HEK293T (cell line): ENCODE measurements at regions not wholly inside any gene's neighbourhood (a gene's known extent, or its start where the extent isn't known, plus 50 kb on each side); places are given as distances from the start of the nearest gene placed in this dataset.
A peak's percentile ranks its signal among the peaks of the same experiment; 100 is the strongest.

Experiments used
- CTCF ChIA-PET: fragments of 350-600 bp; formaldehyde crosslinking; extraction: SDS; loops from one replicate; lab custom pipeline; 2021; ENCODE audit warnings: antibody characterized with exemption, inconsistent platforms; lab: Yijun Ruan, JAX
- POLR2A ChIA-PET: fragments of 350-600 bp; formaldehyde crosslinking; extraction: SDS; loops from one replicate; lab custom pipeline; 2020; ENCODE audit warnings: antibody characterized with exemption, inconsistent platforms; lab: Yijun Ruan, JAX
- DNase-seq: peaks from one replicate; pipeline ENCODE4 v3.0.0; 2012; ENCODE audit warnings: mixed read lengths; ENCODE audit errors: extremely low spot score
- ARNT ChIP-seq: fragments of 450-650 bp; IDR thresholded peaks from 2 replicates; pipeline ENCODE4 v1.6.1; 2017; ENCODE audit warnings: mild to moderate bottlenecking
- BHLHE40 ChIP-seq: fragments of 450-650 bp; IDR thresholded peaks from 2 replicates; pipeline ENCODE4 v1.6.1; 2016; ENCODE audit warnings: mild to moderate bottlenecking, moderate library complexity, borderline replicate concordance
- CTBP1 ChIP-seq: fragments of 450-650 bp; IDR thresholded peaks from 2 replicates; pipeline ENCODE4 v1.6.1; 2016; ENCODE audit warnings: borderline replicate concordance
- ELF4 ChIP-seq: fragments of 450-650 bp; IDR thresholded peaks from 2 replicates; pipeline ENCODE4 v1.6.1; 2017; ENCODE audit warnings: antibody characterized with exemption
- FOXA1 ChIP-seq: fragments of 450-650 bp; IDR thresholded peaks from 2 replicates; pipeline ENCODE4 v1.6.1; 2016; ENCODE audit warnings: mild to moderate bottlenecking
- FOXK2 ChIP-seq: fragments of 450-650 bp; IDR thresholded peaks from 2 replicates; pipeline ENCODE4 v1.6.1; 2016; ENCODE audit warnings: mild to moderate bottlenecking
- FOXM1 ChIP-seq: fragments of 450-650 bp; IDR thresholded peaks from 2 replicates; pipeline ENCODE4 v1.6.1; 2017; ENCODE audit warnings: mild to moderate bottlenecking, borderline replicate concordance
- HDGF ChIP-seq: fragments of 450-650 bp; IDR thresholded peaks from 2 replicates; pipeline ENCODE4 v1.6.1; 2017; ENCODE audit warnings: antibody characterized with exemption, borderline replicate concordance
- L3MBTL2 ChIP-seq: fragments of 450-650 bp; conservative IDR thresholded peaks from 2 replicates; pipeline ENCODE4 v1.6.1; 2016; ENCODE audit warnings: mild to moderate bottlenecking
- LEF1 ChIP-seq: fragments of 450-650 bp; IDR thresholded peaks from 2 replicates; pipeline ENCODE4 v1.6.1; 2017; ENCODE audit warnings: mild to moderate bottlenecking, borderline replicate concordance
- NFRKB ChIP-seq: fragments of 450-650 bp; IDR thresholded peaks from 2 replicates; pipeline ENCODE4 v1.6.1; 2016; ENCODE audit warnings: mild to moderate bottlenecking, moderate library complexity
- SP1 ChIP-seq: fragments of 450-650 bp; IDR thresholded peaks from 2 replicates; pipeline ENCODE4 v1.6.1; 2017
- SUZ12 ChIP-seq: fragments of 450-650 bp; IDR thresholded peaks from 2 replicates; pipeline ENCODE4 v1.6.1; 2016; ENCODE audit warnings: mild to moderate bottlenecking
- TARDBP ChIP-seq: fragments of 450-650 bp; IDR thresholded peaks from 2 replicates; pipeline ENCODE4 v1.6.1; 2016
- ZNF384 ChIP-seq: fragments of 450-650 bp; IDR thresholded peaks from 2 replicates; pipeline ENCODE4 v1.6.1; 2016
- TF ChIP-seq, protein P1 (sequence below): fragments of 450-650 bp; IDR thresholded peaks from 2 replicates; pipeline ENCODE4 v1.6.1; 2016

DNA sequence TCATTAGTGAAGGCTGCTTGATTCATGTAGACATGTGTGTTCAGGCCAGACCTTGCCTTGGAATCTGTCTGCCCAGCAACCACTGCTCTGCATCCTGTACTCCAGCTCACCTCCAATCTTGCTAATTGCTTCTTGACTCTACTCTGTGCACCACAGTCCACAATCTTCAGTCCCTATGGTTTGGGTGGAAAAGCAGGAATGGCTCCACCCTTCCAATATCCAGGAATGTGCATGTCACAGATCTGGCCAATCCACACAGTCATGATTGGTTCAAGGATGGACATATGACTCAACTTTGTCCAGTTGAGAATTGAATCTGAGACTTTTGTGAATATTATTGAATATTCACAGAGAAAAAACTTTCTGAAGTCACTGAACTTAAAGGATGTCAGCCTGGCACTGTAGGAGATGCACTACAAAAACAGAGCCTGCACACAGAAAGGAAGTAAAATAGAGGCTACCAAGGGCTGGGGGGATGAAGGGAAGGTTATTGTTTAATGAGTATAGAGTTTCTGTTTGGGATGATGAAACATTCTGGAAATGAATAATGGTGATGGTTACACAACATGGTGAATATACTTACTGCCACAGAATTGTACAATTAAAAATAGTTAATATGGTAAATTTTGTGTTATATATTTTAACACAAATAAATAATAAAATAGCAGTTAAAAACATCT is 161.3 kb upstream of the USP38 start:
- POLR2A ChIA-PET: no interaction called here
- CTCF ChIA-PET: interaction anchor here (0.5 kb wide), 1 partner anchor 1863 kb away, joined by 3 read pairs; no protein-coding TSS in a partner anchor
- TF ChIP-seq HDGF (no peak), TARDBP (no peak), SUZ12 (no peak), L3MBTL2 (no peak), SP1 (no peak), FOXM1 (no peak), ELF4 (no peak), ARNT (no peak), ZNF384 (no peak), FOXA1 (no peak), LEF1 (no peak), CTBP1 (no peak), FOXK2 (no peak)
- TF ChIP-seq, protein P1, sequence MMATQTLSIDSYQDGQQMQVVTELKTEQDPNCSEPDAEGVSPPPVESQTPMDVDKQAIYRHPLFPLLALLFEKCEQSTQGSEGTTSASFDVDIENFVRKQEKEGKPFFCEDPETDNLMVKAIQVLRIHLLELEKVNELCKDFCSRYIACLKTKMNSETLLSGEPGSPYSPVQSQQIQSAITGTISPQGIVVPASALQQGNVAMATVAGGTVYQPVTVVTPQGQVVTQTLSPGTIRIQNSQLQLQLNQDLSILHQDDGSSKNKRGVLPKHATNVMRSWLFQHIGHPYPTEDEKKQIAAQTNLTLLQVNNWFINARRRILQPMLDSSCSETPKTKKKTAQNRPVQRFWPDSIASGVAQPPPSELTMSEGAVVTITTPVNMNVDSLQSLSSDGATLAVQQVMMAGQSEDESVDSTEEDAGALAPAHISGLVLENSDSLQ: no peak

DNA sequence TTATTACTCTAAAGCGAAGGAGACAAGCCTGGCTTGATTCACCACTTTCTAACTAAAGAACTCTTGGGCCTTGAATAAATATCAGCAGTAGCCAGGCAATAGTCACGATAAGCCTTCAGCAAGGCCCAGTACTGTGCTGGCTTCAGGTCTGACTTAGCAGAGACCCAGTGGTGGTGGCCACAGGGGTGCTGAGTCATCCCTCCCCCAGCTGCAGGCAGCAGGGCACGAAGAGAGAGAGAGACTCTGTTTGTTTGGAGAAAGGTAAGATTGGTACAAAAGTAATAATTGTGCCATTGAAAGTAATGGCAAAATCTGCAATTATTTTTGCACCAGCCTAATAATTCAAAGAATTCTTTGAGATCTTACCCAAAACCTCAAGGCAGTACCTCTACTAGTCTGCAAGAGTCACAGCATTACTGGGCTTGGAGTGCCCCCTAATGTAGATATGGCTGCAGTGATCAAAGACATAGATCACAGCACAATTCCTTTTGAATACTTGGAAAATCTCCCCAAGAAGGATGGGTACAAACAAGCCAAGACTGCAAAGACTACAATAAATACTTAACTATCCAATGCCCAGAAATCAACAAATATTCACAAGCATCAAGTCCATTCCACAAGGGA is 159.5 kb upstream of the USP38 start:
- ChIA-PET POLR2A (no interaction called here), CTCF (interaction anchor here (0.7 to 1.8 kb wide), 3 partner anchors 40 to 179 kb away, joined by 3 to 7 read pairs (median 4); no protein-coding TSS in a partner anchor)
- TF ChIP-seq L3MBTL2: no peak
- TF ChIP-seq SUZ12: no peak
- TF ChIP-seq TARDBP: no peak
- TF ChIP-seq, protein P1: no peak
- no peak for TF ChIP-seq BHLHE40
- TF ChIP-seq NFRKB: no peak
- TF ChIP-seq CTBP1: no peak
- no peak for TF ChIP-seq FOXA1
- TF ChIP-seq FOXK2: no peak
- no peak for DNase-seq

More for the DNA sequence above, 161.3 kb upstream of the USP38 start:
- DNase-seq: no peak

DNA sequence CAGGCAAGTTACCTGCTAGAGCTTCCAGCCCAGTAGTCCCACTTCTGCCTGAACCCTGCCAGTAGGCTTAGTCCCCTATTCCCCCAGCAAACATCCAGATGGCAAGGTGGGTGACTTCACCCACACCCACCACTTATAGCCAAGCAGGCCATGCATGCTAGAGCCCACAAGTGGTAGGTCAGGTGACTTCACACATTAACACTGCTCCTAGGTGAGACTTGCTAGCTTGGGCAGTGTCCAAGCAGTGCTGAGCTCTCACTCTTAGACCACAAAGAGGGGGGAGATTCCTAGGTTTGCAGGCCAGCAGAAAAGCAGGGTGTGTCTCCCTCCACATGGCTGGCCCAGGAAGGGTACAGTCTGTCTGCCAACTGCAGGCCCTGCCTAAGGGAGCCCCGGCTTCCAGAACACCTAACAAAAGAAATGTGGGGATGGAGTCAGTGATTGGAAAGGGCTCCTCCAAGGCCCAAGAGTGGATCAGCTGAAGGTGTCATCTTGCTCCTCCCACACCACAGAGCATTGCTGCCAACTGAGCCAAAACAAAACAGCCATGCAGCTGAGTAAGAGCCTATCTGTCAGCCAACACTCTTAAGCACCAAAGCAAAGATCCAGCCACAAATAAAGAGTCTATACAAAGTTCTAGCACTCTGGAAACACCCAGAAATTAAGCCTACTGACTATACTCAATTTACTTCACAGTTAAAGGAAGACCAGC is 158.1 kb upstream of the USP38 start:
- POLR2A ChIA-PET: no interaction called here
- TF ChIP-seq ARNT (no peak), ZNF384 (no peak), SP1 (no peak), HDGF (no peak), FOXK2 (no peak), FOXM1 (no peak), BHLHE40 (no peak), LEF1 (no peak), CTBP1 (no peak), L3MBTL2 (no peak), TARDBP (no peak), FOXA1 (no peak)
- TF ChIP-seq, protein P1: no peak
- DNase-seq: no peak
- CTCF ChIA-PET: interaction anchor here (1.8 kb wide), 1 partner anchor 41 kb away, joined by 7 read pairs; no protein-coding TSS in a partner anchor

DNA sequence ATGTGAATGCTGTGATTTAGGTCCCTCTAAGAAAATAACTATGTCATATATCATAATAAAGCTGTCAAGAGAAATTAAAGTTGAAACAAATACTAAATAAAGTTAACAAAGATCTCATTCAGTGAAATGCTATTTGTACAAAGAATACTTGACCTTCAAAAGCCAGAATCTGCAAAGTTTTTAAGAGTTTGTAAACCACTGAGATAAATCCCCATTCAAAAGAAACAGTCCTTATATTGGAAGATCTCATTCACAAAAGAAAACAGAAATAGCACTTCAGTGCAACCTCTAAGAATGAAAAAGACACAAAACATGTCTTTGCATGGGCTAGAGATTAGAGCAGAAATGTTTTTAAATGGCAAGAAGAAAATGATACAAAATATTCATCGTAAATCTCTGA is 149.1 kb upstream of the USP38 start:
- ChIA-PET CTCF (no interaction called here), POLR2A (no interaction called here)
- TF ChIP-seq BHLHE40 (no peak), ARNT (no peak), TARDBP (no peak), FOXK2 (no peak)
- TF ChIP-seq, protein P1: peak; percentile 43
- DNase-seq: no peak

DNA sequence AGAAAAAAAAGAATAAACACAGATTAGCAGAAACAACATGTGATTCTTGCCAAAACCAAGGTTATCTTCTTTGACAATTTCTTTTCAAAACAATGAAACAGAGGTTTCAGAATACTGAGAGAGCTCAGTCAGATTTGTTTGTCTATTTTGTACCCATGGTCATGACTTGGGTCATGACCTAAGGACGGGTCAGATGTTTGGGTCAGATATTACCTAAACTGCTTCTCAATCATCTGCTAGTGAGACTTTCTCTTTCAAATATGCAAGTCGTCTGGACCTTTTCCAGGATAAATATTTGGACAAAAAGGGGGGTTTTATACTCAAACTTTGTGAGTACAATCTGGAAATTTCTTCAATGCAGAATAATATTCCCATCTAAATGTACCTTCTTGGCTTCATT is 148.3 kb upstream of the USP38 start:
- TF ChIP-seq ELF4 (no peak), FOXM1 (no peak), SUZ12 (no peak), BHLHE40 (no peak), NFRKB (no peak), LEF1 (no peak), FOXA1 (no peak), ARNT (no peak), ZNF384 (no peak), L3MBTL2 (no peak), HDGF (no peak), TARDBP (no peak)
- TF ChIP-seq, protein P1: no peak
- DNase-seq: no peak
- ChIA-PET POLR2A (no interaction called here), CTCF (no interaction called here)
